Upper lobe of right lung (tissue), 1 donor: ENCODE measurements at regions not wholly inside any gene's neighbourhood (a gene's known extent, or its start where the extent isn't known, plus 50 kb on each side); places are given as distances from the start of the nearest gene placed in this dataset.

Experiments used
- ATAC-seq: fragments of 200-7000 bp; cut with Tn5 transposase; one replicate; pipeline ENCODE4 v1.9.1; 2020; ENCODE audit warnings: mild to moderate bottlenecking, moderate library complexity
- DNase-seq: peaks from one replicate; pipeline ENCODE4 v3.0.0-alpha.2; 2020
- H3K27ac ChIP-seq: fragments of 200-600 bp; one replicate; pipeline ENCODE4 v1.8.0; 2022
- H3K27me3 ChIP-seq: fragments of 200-600 bp; one replicate; pipeline ENCODE4 v1.8.0; 2022; ENCODE audit warnings: mild to moderate bottlenecking
- H3K36me3 ChIP-seq: fragments of 200-600 bp; one replicate; pipeline ENCODE4 v1.8.0; 2022
- H3K4me1 ChIP-seq: fragments of 200-600 bp; one replicate; pipeline ENCODE4 v1.8.0; 2022
- H3K4me3 ChIP-seq: fragments of 200-600 bp; one replicate; pipeline ENCODE4 v1.8.0; 2022; ENCODE audit warnings: mild to moderate bottlenecking
- H3K9me3 ChIP-seq: fragments of 200-600 bp; one replicate; pipeline ENCODE4 v1.8.0; 2022
- CTCF ChIP-seq: fragments of 200-600 bp; IDR thresholded peaks from one replicate; pipeline ENCODE4 v1.8.0; 2022; ENCODE audit warnings: antibody characterized with exemption
- intact Hi-C: fragments of 100-400 bp; cut with DNase I; formaldehyde crosslinking; loops from one replicate; pipeline ENCODE4 v1.11.0; 2022
- donor health status: DM: no; HTN: yes; CAD: no; lungs with severe emphysema.

- Histone ChIP-seq H3K4me1 (no peaks in the 10 kb centered on the region), H3K27me3 (no peaks in the 10 kb centered on the region), H3K36me3 (no peaks in the 10 kb centered on the region), H3K4me3 (no peak overlapping the region), H3K27ac (no peak overlapping the region), H3K9me3 (no peaks in the 10 kb centered on the region)
- no peak for TF ChIP-seq CTCF
- DNase-seq, result no peak
- no peak for ATAC-seq
- intact Hi-C loops, result no loop called here
These were observed 160.2 kb downstream of the TOX3 start for GRCh38 chr16:52386694-52387093.

- DNase-seq (no peak), ATAC-seq (no peak)
- intact Hi-C loops, result no loop called here
- Histone ChIP-seq H3K27ac (no peak overlapping the region), H3K4me3 (no peak overlapping the region), H3K27me3 (no peaks in the 10 kb centered on the region), H3K36me3 (no peaks in the 10 kb centered on the region), H3K4me1 (no peaks in the 10 kb centered on the region), H3K9me3 (no peaks in the 10 kb centered on the region)
- no peak for TF ChIP-seq CTCF
These were observed 162.6 kb downstream of the TOX3 start for GRCh38 chr16:52384378-52384777.

- Histone ChIP-seq H3K9me3 (no peaks in the 10 kb centered on the region), H3K4me1 (no peaks in the 10 kb centered on the region), H3K36me3 (no peaks in the 10 kb centered on the region), H3K27me3 (no peaks in the 10 kb centered on the region), H3K27ac (no peak overlapping the region), H3K4me3 (no peak overlapping the region)
- ATAC-seq, result no peak
- TF ChIP-seq CTCF, result no peak
- intact Hi-C loops, result no loop called here
- no peak for DNase-seq
These were observed 163.2 kb downstream of the TOX3 start for GRCh38 chr16:52383640-52384292.

- no peak for TF ChIP-seq CTCF
- intact Hi-C loops, result no loop called here
- Histone ChIP-seq H3K4me3 (no peak overlapping the region), H3K36me3 (no peaks in the 10 kb centered on the region), H3K27ac (no peak overlapping the region), H3K9me3 (no peaks in the 10 kb centered on the region), H3K27me3 (no peaks in the 10 kb centered on the region), H3K4me1 (no peaks in the 10 kb centered on the region)
- DNase-seq (no peak), ATAC-seq (no peak)
These were observed 163.8 kb downstream of the TOX3 start for GRCh38 chr16:52383119-52383518.

GRCh38 chr16:52379551-52379950 is 167.4 kb downstream of the TOX3 start:
- H3K9me3 ChIP-seq, result no peaks in the 10 kb centered on the region
- no peak for ATAC-seq
- DNase-seq, result no peak
- H3K36me3 ChIP-seq, result no peaks in the 10 kb centered on the region
- TF ChIP-seq CTCF, result no peak
- no peak overlapping the region for H3K27ac ChIP-seq
- H3K4me3 ChIP-seq, result no peak overlapping the region
- H3K4me1 ChIP-seq, result no peaks in the 10 kb centered on the region
- no peaks in the 10 kb centered on the region for H3K27me3 ChIP-seq
- intact Hi-C loops, result no loop called here
